WERI-Rb-1 (cell line): ENCODE measurements at regions not wholly inside any gene's neighbourhood (a gene's known extent, or its start where the extent isn't known, plus 50 kb on each side); places are given as distances from the start of the nearest gene placed in this dataset.

Experiments used
- DNase-seq: peaks from one replicate; pipeline ENCODE4 v3.0.0-alpha.2; 2020
- H3K27ac ChIP-seq: fragments of 250-450 bp; sonication (Bioruptor Pico); 2 replicates; pipeline ENCODE4 v1.5.1; 2020; ENCODE audit warnings: mild to moderate bottlenecking, moderate library complexity
- H3K27me3 ChIP-seq: fragments of 250-450 bp; sonication (Bioruptor Pico); 2 replicates; pipeline ENCODE4 v1.5.1; 2021; ENCODE audit warnings: mild to moderate bottlenecking, low read depth, moderate library complexity; ENCODE audit not compliant: insufficient read depth, severe bottlenecking
- H3K36me3 ChIP-seq: fragments of 250-450 bp; sonication (Bioruptor Pico); 2 replicates; pipeline ENCODE4 v1.5.1; 2020; ENCODE audit warnings: mild to moderate bottlenecking, moderate library complexity
- H3K4me3 ChIP-seq: 2 replicates; pipeline ENCODE4 v1.5.1; 2011; ENCODE audit warnings: low read depth, mild to moderate bottlenecking, control low read depth, low read length
- H3K9me3 ChIP-seq: fragments of 250-450 bp; sonication (Bioruptor Pico); 2 replicates; pipeline ENCODE4 v1.5.1; 2021; ENCODE audit warnings: mild to moderate bottlenecking, moderate library complexity; ENCODE audit not compliant: severe bottlenecking
- CTCF ChIP-seq: IDR thresholded peaks from 2 replicates; pipeline ENCODE4 v1.5.1; 2011; ENCODE audit warnings: low read depth, mild to moderate bottlenecking, control low read depth, inconsistent platforms, low read length

GRCh38 chr12:58567189-58567588 is 353.1 kb downstream of the LRIG3 start:
- no peak overlapping the region for H3K4me3 ChIP-seq
- H3K9me3 ChIP-seq: no peaks in the 10 kb centered on the region
- TF ChIP-seq CTCF: no peak
- no peaks in the 10 kb centered on the region for H3K36me3 ChIP-seq
- H3K27ac ChIP-seq: no peak overlapping the region
- no peak for DNase-seq
- H3K27me3 ChIP-seq: no peaks in the 10 kb centered on the region

GRCh38 chr12:58570411-58570810 is 349.9 kb downstream of the LRIG3 start:
- no peak for TF ChIP-seq CTCF
- H3K27me3 ChIP-seq: no peaks in the 10 kb centered on the region
- H3K27ac ChIP-seq: no peak overlapping the region

GRCh38 chr12:58575256-58575655 is 345.0 kb downstream of the LRIG3 start:
- Histone ChIP-seq H3K36me3 (no peaks in the 10 kb centered on the region), H3K27ac (no peak overlapping the region), H3K4me3 (no peak overlapping the region), H3K9me3 (no peaks in the 10 kb centered on the region), H3K27me3 (no peaks in the 10 kb centered on the region)
- DNase-seq: no peak
- no peak for TF ChIP-seq CTCF

More at GRCh38 chr12:58570411-58570810, 349.9 kb downstream of the LRIG3 start:
- Histone ChIP-seq H3K36me3 (no peaks in the 10 kb centered on the region), H3K9me3 (no peaks in the 10 kb centered on the region), H3K4me3 (no peak overlapping the region)
- no peak for DNase-seq

- Histone ChIP-seq H3K4me3 (no peak overlapping the region), H3K27ac (no peak overlapping the region)
- TF ChIP-seq CTCF: no peak
Observed at GRCh38 chr12:58576081-58576480, 344.2 kb downstream of the LRIG3 start.

GRCh38 chr12:58576916-58577315 is 343.4 kb downstream of the LRIG3 start:
- no peaks in the 10 kb centered on the region for H3K36me3 ChIP-seq
- no peak for TF ChIP-seq CTCF
- no peak overlapping the region for H3K27ac ChIP-seq
- no peak for DNase-seq
- H3K9me3 ChIP-seq: no peaks in the 10 kb centered on the region
- H3K4me3 ChIP-seq: no peak overlapping the region
- H3K27me3 ChIP-seq: no peaks in the 10 kb centered on the region

More at GRCh38 chr12:58576081-58576480, 344.2 kb downstream of the LRIG3 start:
- Histone ChIP-seq H3K36me3 (no peaks in the 10 kb centered on the region), H3K27me3 (no peaks in the 10 kb centered on the region), H3K9me3 (no peaks in the 10 kb centered on the region)
- DNase-seq: no peak

GRCh38 chr12:58580095-58580494 is 340.2 kb downstream of the LRIG3 start:
- no peak for TF ChIP-seq CTCF
- Histone ChIP-seq H3K4me3 (no peak overlapping the region), H3K27me3 (no peaks in the 10 kb centered on the region), H3K9me3 (no peaks in the 10 kb centered on the region), H3K27ac (no peak overlapping the region), H3K36me3 (no peaks in the 10 kb centered on the region)
- no peak for DNase-seq
